NCI-H460 (cell line): ENCODE measurements at regions not wholly inside any gene's neighbourhood (a gene's known extent, or its start where the extent isn't known, plus 50 kb on each side); places are given as distances from the start of the nearest gene placed in this dataset.
"Not testable (repeated sequence)": the region's sequence is repeated elsewhere in the genome, so short reads cannot be mapped to it uniquely, and the experiment has no call there.

Source experiments
- DNase-seq: peaks from one replicate; pipeline ENCODE4 v3.0.0-alpha.2; 2016; ENCODE audit warnings: low read depth; ENCODE audit errors: extremely low read depth

GRCh38 chr1:55816456-55817426 lies 601.6 kb upstream of the USP24 start:
- DNase-seq: no peak

DNA sequence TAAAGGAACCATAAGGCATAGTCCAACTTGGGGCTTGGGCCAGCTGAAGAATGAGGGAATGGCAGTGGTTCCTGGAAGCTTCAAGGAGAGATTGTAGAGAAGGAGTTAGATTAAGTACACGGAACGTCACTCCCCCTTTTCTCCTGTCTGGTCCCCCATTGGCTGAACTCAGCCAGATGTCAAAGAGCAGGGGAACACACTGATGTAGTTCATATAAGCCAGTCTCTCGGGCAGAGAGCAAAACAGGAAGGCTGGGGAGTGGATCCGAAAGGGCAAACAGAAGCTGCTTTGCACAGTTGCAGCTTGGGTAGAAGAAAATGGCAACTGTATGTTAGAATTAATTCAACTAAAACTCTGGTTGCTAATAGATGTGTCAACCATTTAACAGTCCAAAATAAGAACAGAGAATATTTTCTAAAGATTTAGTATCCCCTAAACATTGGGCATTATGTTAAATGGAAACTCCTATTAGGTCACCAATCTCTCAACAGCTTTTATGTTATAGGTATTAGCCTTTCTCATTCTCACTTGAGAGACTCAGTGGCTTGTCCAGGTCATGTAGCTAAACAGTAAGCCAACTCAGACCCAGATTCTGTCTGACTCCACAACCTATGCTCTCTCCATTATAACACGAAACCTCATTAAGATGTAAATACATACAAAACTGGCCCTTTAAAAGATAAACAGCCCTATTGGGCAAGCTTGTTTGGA lies 600.7 kb upstream of the USP24 start:
- DNase-seq: no peak

DNA sequence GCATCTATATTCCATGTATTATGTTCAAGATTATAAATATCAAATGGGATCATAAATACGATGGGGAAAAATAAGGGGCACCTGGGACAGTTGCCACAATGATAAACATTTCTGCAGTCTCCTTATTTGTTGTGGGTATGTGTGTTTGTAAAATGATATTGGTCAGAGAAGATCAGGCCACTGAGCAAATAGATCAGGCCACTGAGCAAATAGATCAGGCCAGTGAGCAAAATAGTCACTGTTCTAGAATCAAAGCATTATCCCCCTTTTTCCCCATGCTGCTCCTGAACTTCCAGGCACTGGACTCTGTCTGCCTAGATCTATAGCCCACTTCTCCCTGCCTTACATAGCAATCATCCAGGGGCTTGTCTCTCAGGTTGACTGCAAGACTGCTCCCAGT lies 599.8 kb upstream of the USP24 start:
- DNase-seq: no peak

DNA sequence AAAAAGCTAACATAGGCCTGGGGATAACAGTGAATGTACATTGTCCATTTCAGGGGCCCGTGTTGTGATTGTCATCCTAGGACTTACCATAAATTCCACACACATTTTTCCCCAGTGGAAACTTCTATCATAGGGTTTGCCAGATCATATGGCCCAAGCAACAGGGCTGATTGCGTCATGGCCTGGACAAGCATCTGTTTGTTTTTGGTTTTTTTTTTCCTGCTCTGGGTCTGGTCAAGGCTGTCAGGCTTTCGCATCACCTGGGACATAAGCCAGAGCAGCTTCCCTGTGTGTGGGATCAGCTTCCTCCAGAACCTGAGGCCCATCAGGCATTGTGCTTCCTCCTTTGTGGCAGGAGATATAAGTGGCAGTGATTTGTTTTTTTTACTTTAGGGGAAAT lies 598.5 kb upstream of the USP24 start:
- no peak for DNase-seq

GRCh38 chr1:55812281-55812680 lies 597.1 kb upstream of the USP24 start:
- DNase-seq: no peak

- DNase-seq: no peak
Observed at GRCh38 chr1:55808263-55808662, 593.1 kb upstream of the USP24 start.

GRCh38 chr1:55803429-55803828 lies 588.3 kb upstream of the USP24 start:
- no peak for DNase-seq

- no peak for DNase-seq
Observed at GRCh38 chr1:55801481-55801880, 586.3 kb upstream of the USP24 start.

DNA sequence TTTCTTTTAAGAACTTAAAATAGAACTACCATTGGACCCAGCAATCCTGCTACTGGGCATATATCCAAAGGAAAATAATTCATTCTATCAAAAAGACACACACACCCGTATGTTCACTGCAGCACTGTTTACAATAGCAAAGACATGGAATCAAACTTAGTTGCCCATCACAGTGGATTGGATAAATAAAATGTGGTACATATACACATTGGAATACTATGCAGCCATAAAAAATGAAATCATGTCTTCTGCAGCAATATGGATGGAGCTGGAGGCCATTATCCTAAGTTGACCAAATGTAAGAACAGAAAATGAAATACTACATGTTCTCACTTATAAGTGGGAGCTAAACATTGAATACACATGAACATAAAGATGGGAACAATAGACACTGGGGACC lies 585.3 kb upstream of the USP24 start:
- DNase-seq: no peak

DNA sequence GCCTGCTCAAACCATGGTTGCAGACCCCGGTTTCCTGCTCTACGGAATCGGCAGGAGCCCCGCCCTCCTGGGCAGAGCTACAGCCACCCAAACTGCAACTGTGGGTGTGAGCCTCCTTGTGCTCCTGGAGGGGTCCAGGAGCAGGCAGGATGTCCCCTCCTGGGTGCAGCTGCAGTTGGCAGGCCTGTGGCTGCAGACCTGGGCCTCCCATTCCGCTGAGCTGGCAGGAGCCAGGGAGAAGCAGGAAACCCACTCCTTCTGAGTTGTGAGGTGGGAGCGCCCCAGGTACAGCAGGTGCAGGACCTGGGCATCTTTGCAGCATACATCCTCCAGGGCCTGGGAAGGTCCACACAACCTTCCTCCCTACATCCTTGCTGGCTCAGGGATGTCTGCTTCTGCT lies 578.7 kb upstream of the USP24 start:
- DNase-seq: no peak

DNA sequence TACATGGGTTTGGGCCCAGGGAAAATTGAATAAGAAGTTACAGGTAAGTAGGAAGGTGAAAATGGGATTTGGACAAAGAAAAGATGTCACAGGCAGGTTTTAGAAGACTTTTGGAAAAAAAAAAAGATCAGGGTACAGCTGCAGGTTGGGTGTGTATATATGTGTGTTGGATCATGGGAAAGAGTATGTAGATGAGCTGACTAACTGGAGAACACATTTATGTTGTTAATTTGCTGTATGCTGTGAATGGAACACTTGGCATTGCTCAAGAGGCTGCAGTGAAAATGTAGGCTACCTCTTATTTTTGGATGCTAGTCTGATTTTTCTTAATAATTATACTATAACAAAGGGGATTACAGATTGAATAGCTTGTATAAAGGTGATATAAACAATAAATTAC lies 577.7 kb upstream of the USP24 start:
- DNase-seq: no peak

- DNase-seq: no peak
Observed at GRCh38 chr1:55789466-55789865, 574.3 kb upstream of the USP24 start.

DNA sequence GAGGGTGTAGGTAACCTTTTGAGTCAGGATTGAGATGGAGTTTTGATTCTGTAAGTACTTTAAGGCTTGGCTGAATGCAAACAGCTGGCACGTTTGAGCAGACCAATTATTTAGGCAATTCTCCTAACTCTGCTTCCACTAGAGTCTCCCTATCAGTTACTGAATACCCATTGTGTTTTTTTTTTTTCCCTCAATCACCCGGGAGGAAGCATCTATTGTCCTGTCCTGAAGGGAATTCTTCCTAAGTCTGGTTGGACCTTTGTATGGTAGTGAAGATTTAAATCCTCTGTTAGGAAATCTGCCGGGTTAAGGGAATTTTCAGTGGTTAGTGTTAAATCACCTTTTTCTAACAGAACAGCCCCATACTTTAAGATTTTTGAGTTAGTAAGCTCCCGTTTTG lies 571.2 kb upstream of the USP24 start:
- no peak for DNase-seq

- not testable (repeated sequence) for DNase-seq
Observed at GRCh38 chr1:55784941-55785450, 569.8 kb upstream of the USP24 start.

- no peak for DNase-seq
Observed at GRCh38 chr1:55781944-55782482, 566.8 kb upstream of the USP24 start.

DNA sequence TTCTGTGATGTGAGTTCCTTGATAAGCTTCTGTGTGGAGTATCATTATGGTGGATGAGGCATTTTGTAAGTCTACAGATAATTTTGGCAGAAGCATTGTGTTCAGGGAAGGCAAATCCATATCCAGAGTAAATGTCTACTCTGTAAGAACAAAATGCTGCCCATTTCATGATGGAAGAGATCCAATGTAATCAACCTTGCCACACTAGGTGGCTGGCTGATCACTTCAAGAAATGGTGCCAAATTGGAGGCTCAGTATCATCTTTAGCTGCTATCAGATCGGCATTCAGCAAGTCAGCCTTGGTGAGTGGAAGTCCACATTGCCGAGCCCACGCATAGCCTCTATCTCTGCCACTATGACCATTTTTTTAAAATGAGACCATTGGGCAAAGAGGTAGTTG lies 565.8 kb upstream of the USP24 start:
- DNase-seq: no peak

DNA sequence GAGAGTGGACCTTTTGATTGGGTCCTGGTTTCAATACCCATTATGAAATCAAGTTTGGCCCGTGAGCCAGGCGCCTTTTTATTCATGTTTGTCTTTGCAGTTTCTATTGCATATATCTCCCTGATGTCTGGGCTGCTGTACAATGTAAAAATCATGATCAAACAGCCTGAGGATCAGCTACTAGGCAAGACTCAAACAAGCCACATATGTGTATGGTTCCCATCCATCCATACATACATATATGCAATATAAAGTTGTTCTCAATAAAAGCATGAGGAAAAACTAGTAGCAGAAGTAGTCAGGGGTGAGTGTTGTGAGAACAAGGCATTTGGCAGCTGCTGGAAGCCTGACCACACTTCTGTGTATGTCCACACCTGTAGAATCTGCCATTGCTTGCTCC lies 562.4 kb upstream of the USP24 start:
- no peak for DNase-seq

DNA sequence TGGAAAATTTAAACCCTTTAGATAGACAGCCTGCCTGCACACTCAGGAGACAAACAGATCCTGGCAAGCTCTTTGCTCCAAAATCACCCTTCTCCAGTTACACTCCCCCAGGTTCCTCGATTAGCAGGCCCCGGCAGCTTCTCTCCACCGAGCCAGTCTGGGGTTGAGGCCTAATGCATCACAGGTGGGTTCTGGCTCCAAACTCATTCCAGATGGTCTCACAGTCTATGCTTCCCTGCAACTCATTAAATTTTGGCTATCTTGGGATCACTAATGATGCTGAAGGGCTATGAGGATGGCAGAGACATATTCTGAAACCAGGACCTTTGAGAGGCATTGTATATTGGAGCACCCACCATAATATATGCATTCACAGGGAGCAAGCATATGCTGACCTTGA lies 559.8 kb upstream of the USP24 start:
- no peak for DNase-seq

- DNase-seq: no peak
Observed at GRCh38 chr1:55774446-55774845, 559.3 kb upstream of the USP24 start.

DNA sequence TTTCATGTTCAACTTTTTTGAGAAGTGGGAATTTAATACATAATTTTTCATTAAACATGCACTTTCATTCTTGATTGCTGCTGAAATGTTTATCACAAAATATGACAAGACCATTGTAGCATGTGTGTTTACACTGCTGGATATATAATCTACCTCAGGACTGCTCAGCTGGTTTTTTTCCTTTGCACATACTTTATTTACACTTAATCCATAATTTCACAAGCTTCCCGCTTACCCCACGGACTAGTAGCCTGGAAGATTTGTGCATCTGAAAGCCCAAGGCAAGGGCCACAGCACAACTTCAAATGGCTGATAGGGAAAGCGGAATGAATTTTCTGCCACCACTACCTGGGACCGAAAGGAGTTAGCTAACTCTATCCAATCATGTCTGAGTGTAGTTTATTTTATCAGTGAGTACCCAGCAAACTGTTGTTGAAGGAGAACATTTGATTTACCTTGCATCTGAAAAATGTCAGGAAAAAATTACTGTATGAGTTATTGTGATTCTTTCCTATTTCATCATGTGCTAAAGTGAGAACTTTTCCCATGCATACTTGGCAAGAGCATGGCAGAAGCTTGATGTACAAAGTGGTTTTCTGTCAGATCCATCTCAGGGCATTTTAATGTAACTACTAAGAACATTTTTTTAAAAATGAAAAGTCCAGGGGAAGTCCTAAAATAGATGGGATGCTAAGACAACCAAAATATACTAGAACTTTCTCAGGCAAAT lies 558.2 kb upstream of the USP24 start:
- DNase-seq: no peak
